CD4-positive, alpha-beta T cell treated with Interleukin-2 at 100 ng/mL for 4 hours (primary cell): ENCODE measurements at regions not wholly inside any gene's neighbourhood (a gene's known extent, or its start where the extent isn't known, plus 50 kb on each side); places are given as distances from the start of the nearest gene placed in this dataset.
A peak's percentile ranks its signal among the peaks of the same experiment; 100 is the strongest.

ENCODE experiments used
- DNase-seq: peaks from one replicate; pipeline ENCODE4 v3.0.0-alpha.2; 2020; ENCODE audit warnings: low spot score

- DNase-seq = no peak
Measured at GRCh38 chr21:43274022-43274945, 105.5 kb downstream of the CRYAA start.

- DNase-seq = no peak
Measured at GRCh38 chr21:43273708-43274021, 104.9 kb downstream of the CRYAA start.

- DNase-seq = no peak
Measured at GRCh38 chr21:43273016-43273707, 104.4 kb downstream of the CRYAA start.

- no peak for DNase-seq
Measured at GRCh38 chr21:43272591-43272990, 103.8 kb downstream of the CRYAA start.

GRCh38 chr21:43271452-43272020 lies 102.7 kb downstream of the CRYAA start:
- DNase-seq = no peak

GRCh38 chr21:43270800-43271301 lies 102.0 kb downstream of the CRYAA start:
- no peak for DNase-seq

- no peak for DNase-seq
Measured at GRCh38 chr21:43269957-43270705, 101.3 kb downstream of the CRYAA start.

- peak; percentile 29 for DNase-seq
Measured at GRCh38 chr21:43269440-43269839, 100.6 kb downstream of the CRYAA start.

- no peak for DNase-seq
Measured at GRCh38 chr21:43268804-43269186, 100.0 kb downstream of the CRYAA start.

GRCh38 chr21:43268086-43268803 lies 99.4 kb downstream of the CRYAA start:
- no peak for DNase-seq

GRCh38 chr21:43267391-43268085 lies 98.7 kb downstream of the CRYAA start:
- DNase-seq = no peak

GRCh38 chr21:43266534-43266933 lies 97.7 kb downstream of the CRYAA start:
- DNase-seq = no peak

GRCh38 chr21:43262427-43262826 lies 93.6 kb downstream of the CRYAA start:
- no peak for DNase-seq
